WI38 (cell line): ENCODE measurements at regions not wholly inside any gene's neighbourhood (a gene's known extent, or its start where the extent isn't known, plus 50 kb on each side); places are given as distances from the start of the nearest gene placed in this dataset.

Experiments used
- H3K4me3 ChIP-seq: 2 replicates; pipeline ENCODE4 v1.5.1; 2011; ENCODE audit warnings: low read depth, mild to moderate bottlenecking, control low read depth, low read length
- CTCF ChIP-seq: IDR thresholded peaks from 2 replicates; pipeline ENCODE4 v1.5.1; 2012; ENCODE audit warnings: low read depth, mild to moderate bottlenecking, control low read depth, low read length

- no peak for TF ChIP-seq CTCF
- peak overlapping the region; percentile 46 for H3K4me3 ChIP-seq
Observed at GRCh38 chr9:33676746-33677505, 118.4 kb upstream of the PRSS3 start.

- peak overlapping the region; percentile 46 for H3K4me3 ChIP-seq
- TF ChIP-seq CTCF: no peak
Observed at GRCh38 chr9:33677506-33677809, 117.9 kb upstream of the PRSS3 start.

- no peak for TF ChIP-seq CTCF
- H3K4me3 ChIP-seq: no peak overlapping the region
Observed at GRCh38 chr9:33677961-33678360, 117.4 kb upstream of the PRSS3 start.

- H3K4me3 ChIP-seq: no peak overlapping the region
- no peak for TF ChIP-seq CTCF
Observed at GRCh38 chr9:33682551-33682950, 112.8 kb upstream of the PRSS3 start.

- TF ChIP-seq CTCF: no peak
- H3K4me3 ChIP-seq: no peak overlapping the region
Observed at GRCh38 chr9:33684831-33685230, 110.5 kb upstream of the PRSS3 start.

GRCh38 chr9:33686942-33687341, 108.4 kb upstream of the PRSS3 start:
- TF ChIP-seq CTCF: no peak
- no peak overlapping the region for H3K4me3 ChIP-seq

GRCh38 chr9:33687779-33688178, 107.6 kb upstream of the PRSS3 start:
- H3K4me3 ChIP-seq: no peak overlapping the region
- no peak for TF ChIP-seq CTCF
